Gastroesophageal sphincter (tissue), 4 donors: ENCODE measurements at regions not wholly inside any gene's neighbourhood (a gene's known extent, or its start where the extent isn't known, plus 50 kb on each side); places are given as distances from the start of the nearest gene placed in this dataset.
"Not testable (repeated sequence)": the region's sequence is repeated elsewhere in the genome, so short reads cannot be mapped to it uniquely, and the experiment has no call there.

Experiments
- ATAC-seq: fragments of 150-250 bp; one replicate; pipeline ENCODE4 v1.9.1; 2016; ENCODE audit warnings: mild to moderate bottlenecking, moderate library complexity
- H3K27ac ChIP-seq, 4 donors: fragments of 200-600 bp; sonication (generic) in 3 of 4; 1 replicate in 3 of 4; 2 replicates in 1 of 4; pipeline ENCODE4 v1.5.1; 2016 to 2019
- H3K27me3 ChIP-seq: fragments of 200-600 bp; sonication (generic); one replicate; pipeline ENCODE4 v1.5.1; 2019
- H3K36me3 ChIP-seq, 2 donors: fragments of 200-600 bp; sonication (generic); one replicate each; pipeline ENCODE4 v1.5.1; 2019; ENCODE audit warnings: control low read depth in 1 of 2
- H3K4me1 ChIP-seq, 3 donors: fragments of 200-600 bp; sonication (generic); 1 replicate in 2 of 3; 2 replicates in 1 of 3; pipeline ENCODE4 v1.5.1; 2016 to 2019; ENCODE audit warnings: control low read depth in 2 of 3
- H3K4me3 ChIP-seq, 2 donors: fragments of 200-600 bp; sonication (generic); one replicate each; pipeline ENCODE4 v1.5.1; 2019; ENCODE audit warnings: mild to moderate bottlenecking in 1 of 2, moderate library complexity in 1 of 2
- H3K9me3 ChIP-seq, 3 donors: fragments of 200-600 bp; sonication (generic); one replicate each; pipeline ENCODE4 v1.5.1; 2017 to 2019; ENCODE audit warnings: control low read depth in 2 of 3
- EP300 ChIP-seq: sonication (generic); formaldehyde crosslinking; IDR thresholded peaks from one replicate; pipeline ENCODE4 v1.6.1; 2017; ENCODE audit warnings: antibody characterized with exemption, mild to moderate bottlenecking
- POLR2A ChIP-seq, 2 donors: fragments of 450-650 bp; IDR thresholded peaks; one replicate each; pipeline ENCODE4 v1.6.1; 2017; ENCODE audit warnings: antibody characterized with exemption in 2 of 2, mild to moderate bottlenecking in 2 of 2, moderate library complexity in 1 of 2
- POLR2AphosphoS5 ChIP-seq: sonication (generic); formaldehyde crosslinking; IDR thresholded peaks from one replicate; pipeline ENCODE4 v1.6.1; 2017; ENCODE audit warnings: antibody characterized with exemption
- WGBS, 2 donors: methylation state at CpG; one replicate each; pipeline ENCODE4 v1.1.5; 2018; ENCODE audit warnings: low coverage in 1 of 2; 5-methylcytosine and 5-hydroxymethylcytosine counted together
- TF ChIP-seq, protein P1 (sequence below), 4 experiments: fragments of 200-600 bp in 2 of 4; fragments of 450-650 bp in 2 of 4; sonication (generic) in 1 of 4; IDR thresholded peaks; one replicate each; pipeline ENCODE4 v1.5.1; 2017 to 2019; ENCODE audit warnings: antibody characterized with exemption in 4 of 4, mild to moderate bottlenecking in 2 of 4, moderate library complexity in 2 of 4

DNA sequence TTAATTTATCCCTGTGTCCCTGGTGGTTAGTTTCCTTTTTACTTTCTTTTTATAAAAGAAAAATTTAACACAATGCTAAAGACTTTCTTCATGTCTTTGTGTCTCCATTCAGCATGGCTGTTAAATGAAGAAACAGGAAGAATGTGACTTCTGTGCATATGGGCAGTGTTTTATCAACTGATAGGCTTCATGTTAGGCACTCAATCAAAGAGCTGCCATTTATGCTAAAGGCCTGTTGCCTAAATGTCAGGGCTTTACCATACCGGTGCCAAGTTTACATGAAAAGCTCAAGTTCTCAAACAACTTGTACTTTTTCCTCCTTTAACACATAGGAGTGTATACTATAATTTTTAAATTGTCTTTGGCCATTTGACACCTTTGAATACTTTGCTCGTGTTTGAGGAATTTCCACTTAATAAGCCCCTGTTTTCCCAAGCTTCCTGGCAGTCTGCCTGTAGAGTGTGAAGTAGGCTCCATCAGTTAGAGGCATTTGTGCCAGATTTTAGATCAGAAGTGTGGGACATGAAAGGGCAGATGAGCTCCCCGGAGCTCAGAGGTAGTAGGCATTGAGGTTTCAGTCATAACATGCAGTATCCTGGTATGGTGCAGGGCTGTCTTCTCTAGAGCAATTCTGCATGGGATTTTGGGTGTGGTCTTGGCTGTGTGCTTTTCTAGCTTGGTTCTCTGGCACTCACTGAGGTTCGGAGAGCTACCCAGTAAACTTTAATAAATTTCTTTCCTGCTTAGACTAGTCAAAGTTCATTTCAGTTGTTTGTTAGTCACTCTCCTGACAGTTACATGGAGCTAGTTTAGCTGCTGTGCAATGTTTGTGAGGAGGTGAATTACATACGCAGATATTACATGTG, 119.0 kb downstream of the LEPR start:
- peaks cover 0 to 12% (median 0%) of the 10 kb centered on the region in 3 donors for H3K4me1 ChIP-seq
- no peaks in the 10 kb centered on the region for H3K27me3 ChIP-seq
- 34 to 49% methylated on average over 4 to 5 of the region's 5 CpGs for WGBS, 2 donors
- no peaks in the 10 kb centered on the region for H3K9me3 ChIP-seq
- no peak for ATAC-seq
- no peak overlapping the region for H3K27ac ChIP-seq
- TF ChIP-seq, protein P1, sequence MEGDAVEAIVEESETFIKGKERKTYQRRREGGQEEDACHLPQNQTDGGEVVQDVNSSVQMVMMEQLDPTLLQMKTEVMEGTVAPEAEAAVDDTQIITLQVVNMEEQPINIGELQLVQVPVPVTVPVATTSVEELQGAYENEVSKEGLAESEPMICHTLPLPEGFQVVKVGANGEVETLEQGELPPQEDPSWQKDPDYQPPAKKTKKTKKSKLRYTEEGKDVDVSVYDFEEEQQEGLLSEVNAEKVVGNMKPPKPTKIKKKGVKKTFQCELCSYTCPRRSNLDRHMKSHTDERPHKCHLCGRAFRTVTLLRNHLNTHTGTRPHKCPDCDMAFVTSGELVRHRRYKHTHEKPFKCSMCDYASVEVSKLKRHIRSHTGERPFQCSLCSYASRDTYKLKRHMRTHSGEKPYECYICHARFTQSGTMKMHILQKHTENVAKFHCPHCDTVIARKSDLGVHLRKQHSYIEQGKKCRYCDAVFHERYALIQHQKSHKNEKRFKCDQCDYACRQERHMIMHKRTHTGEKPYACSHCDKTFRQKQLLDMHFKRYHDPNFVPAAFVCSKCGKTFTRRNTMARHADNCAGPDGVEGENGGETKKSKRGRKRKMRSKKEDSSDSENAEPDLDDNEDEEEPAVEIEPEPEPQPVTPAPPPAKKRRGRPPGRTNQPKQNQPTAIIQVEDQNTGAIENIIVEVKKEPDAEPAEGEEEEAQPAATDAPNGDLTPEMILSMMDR (IDR thresholded peaks at IDR 0.05): no peak
- TF ChIP-seq POLR2A (IDR thresholded peaks at IDR 0.05): no peak
- no peak for TF ChIP-seq POLR2AphosphoS5
- H3K36me3 ChIP-seq: no peaks in the 10 kb centered on the region
- H3K4me3 ChIP-seq: no peak overlapping the region

DNA sequence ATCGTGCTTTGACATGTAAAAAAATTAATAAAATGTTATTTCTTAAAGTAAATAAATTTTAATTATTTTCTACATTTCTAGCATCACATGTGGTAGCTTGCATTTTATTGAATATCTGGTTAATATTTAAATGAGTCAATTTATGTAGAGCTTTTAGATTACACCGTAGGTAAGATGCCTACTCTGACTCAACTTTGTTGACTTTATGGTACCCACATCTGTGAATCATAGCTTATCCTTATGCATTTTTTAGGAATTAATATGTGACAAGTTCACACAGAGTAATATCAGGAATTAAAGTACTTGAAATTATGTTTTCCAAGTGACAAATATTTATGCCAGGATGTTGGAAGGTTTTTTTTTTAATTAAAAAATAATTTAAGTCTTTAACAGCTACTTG, 120.7 kb downstream of the LEPR start:
- H3K4me1 ChIP-seq: peaks cover 0 to 12% (median 0%) of the 10 kb centered on the region in 3 donors
- 84 to 90% methylated on average over 1 to 2 of the region's 2 CpGs for WGBS, 2 donors
- H3K27ac ChIP-seq: no peak overlapping the region
- H3K36me3 ChIP-seq: no peaks in the 10 kb centered on the region
- no peak for ATAC-seq
- TF ChIP-seq POLR2AphosphoS5 (no peak), EP300 (no peak), POLR2A (IDR thresholded peaks at IDR 0.05) (no peak)
- TF ChIP-seq, protein P1 (IDR thresholded peaks at IDR 0.05): no peak
- H3K9me3 ChIP-seq: no peaks in the 10 kb centered on the region
- no peak overlapping the region for H3K4me3 ChIP-seq
- H3K27me3 ChIP-seq: no peaks in the 10 kb centered on the region

DNA sequence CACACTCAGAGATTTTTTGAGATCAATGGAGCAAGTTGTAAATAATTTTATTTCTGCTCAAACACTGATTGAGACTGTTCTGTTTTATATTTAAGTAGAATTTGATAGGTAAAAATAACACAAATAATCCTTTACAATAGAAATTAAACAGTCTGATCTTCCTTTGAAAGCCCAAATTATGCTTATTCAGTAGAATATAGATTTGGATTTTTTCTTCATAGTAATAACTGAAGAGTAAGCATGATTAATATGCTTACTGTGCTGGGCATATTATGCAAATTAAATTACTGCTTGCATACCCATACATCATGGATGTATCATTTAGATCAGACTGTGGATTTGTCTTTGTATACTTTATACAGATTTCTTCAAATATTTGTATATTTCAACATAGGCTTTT, 121.4 kb downstream of the LEPR start:
- Histone ChIP-seq H3K4me3 (no peak overlapping the region), H3K36me3 (no peaks in the 10 kb centered on the region), H3K4me1 (peaks cover 0 to 12% (median 0%) of the 10 kb centered on the region in 3 donors), H3K9me3 (no peaks in the 10 kb centered on the region), H3K27ac (no peak overlapping the region), H3K27me3 (no peaks in the 10 kb centered on the region)
- ATAC-seq: no peak
- TF ChIP-seq, protein P1 (IDR thresholded peaks at IDR 0.05): no peak
- no peak for TF ChIP-seq POLR2AphosphoS5
- TF ChIP-seq POLR2A (IDR thresholded peaks at IDR 0.05): no peak
- TF ChIP-seq EP300: no peak

DNA sequence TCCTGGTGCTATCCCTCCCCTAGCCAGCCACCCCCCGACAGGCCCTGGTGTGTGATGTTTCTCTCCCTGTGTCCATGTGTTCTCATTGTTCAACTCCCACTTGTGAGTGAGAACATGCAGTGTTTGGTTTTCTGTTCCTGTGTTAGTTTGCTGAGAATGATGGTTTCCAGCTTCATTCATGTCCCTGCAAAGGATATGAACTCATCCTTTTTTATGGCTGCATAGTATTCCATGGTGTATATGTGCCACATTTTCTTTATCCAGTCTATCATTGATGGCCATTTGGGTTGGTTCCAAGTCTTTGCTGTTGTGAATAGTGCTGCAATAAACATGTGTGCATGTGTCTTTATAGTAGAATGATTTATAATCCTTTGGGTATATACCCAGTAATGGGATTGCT, 122.1 kb downstream of the LEPR start:
- not testable (repeated sequence) for H3K27me3 ChIP-seq, ATAC-seq
- 100% methylated on average over 1 of the region's 1 CpG; no CpG with 5 or more reads in 1 of the 2 donors for WGBS, 2 donors

DNA sequence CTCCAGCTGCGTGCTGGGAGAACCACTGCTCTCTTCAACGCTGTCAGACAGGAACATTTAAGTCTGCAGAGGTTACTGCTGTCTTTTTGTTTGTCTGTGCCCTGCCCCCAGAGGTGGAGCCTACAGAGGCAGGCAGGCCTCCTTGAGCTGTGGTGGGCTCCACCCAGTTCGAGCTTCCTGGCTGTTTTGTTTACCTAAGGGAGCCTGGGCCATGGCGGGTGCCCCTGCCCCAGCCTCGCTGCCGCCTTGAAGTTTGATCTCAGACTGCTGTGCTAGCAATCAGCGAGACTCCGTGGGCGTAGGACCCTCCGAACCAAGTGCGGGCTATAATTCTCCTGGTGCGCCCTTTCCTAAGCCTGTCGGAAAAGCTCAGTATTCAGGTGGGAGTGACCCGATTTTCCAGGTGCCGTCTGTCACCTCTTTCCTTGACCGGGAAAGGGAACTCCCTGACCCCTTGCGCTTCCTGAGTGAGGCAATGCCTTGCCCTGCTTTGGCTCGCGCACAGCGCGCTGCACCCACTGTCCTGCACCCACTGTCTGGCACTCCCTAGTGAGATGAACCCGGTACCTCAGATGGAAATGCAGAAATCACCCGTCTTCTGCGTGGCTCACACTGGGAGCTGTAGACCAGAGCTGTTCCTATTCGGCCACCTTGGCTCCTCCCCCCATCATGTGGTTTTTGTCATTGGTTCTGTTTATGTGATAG, 130.0 kb downstream of the LEPR start:
- H3K9me3 ChIP-seq: peaks cover 0 to 16% (median 0%) of the 10 kb centered on the region in 3 donors
- whole genome bisulfite sequencing, 2 donors: 33 to 41% methylated on average over 3 to 11 of the region's 25 CpGs
- not testable (repeated sequence) for ATAC-seq

More for the DNA sequence above, 122.1 kb downstream of the LEPR start:
- H3K4me1 ChIP-seq: peaks cover 0 to 12% (median 0%) of the 10 kb centered on the region in 3 donors
- H3K4me3 ChIP-seq, H3K36me3 ChIP-seq, H3K9me3 ChIP-seq, H3K27ac ChIP-seq: not testable (repeated sequence)

DNA sequence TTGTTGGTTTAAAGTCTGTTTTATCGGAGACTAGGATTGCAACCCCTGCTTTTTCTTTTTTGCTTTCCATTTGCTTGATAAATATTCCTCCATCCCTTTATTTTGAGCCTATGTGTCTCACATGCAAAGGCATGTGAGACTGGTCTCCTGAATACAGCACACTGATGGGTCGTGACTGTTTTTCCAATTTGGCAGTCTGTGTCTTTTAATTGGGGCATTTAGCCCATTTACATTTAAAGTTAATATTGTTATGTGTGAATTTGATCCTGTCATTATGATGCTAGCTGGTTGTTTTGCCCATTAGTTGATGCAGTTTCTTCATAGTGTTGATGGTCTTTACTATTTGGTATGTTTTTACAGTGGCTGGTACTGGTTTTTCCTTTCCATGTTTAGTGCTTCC, 132.0 kb downstream of the LEPR start:
- not testable (repeated sequence) for H3K4me1 ChIP-seq, ATAC-seq, H3K4me3 ChIP-seq, H3K36me3 ChIP-seq, H3K27me3 ChIP-seq, H3K27ac ChIP-seq
- peaks cover 0 to 22% (median 0%) of the 10 kb centered on the region in 3 donors for H3K9me3 ChIP-seq
- 89 to 94% methylated on average over 2 of the region's 2 CpGs for WGBS, 2 donors

More for the DNA sequence above, 130.0 kb downstream of the LEPR start:
- H3K36me3 ChIP-seq, H3K4me3 ChIP-seq, H3K27ac ChIP-seq, H3K4me1 ChIP-seq, H3K27me3 ChIP-seq: not testable (repeated sequence)

DNA sequence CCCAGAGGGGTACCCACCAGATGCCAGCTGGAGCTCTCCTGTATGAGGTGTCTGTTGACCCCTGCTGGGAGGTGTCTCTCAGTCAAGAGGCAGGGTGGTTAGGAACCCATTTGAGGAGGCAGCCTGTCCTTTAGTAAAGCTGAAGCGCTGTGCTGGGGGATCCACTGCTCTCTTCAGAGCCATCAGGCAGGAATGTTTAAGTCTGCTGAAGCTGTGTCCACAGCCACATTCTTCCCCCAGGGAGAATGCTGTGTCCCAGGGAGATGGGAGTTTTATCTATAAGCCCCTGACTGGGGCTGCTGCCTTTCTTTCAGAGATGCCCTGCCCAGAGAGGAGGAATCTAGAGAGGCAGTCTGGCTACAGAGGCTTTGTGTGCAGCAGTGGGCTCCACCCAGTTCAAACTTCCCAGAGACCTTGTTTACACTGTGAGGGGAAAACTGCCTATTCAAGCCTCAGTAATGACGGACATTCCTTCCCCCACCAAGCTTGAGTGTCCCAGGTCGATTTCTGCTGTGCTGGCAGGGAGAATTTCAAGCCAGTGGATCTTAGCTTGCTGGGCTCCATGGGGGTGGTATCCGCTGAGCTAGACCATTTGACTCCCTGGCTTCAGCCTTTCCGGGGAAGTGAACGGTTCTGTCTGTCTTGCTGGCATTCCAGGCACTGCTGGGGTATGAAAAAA, 133.8 kb downstream of the LEPR start:
- ATAC-seq, H3K4me3 ChIP-seq, H3K27me3 ChIP-seq, H3K36me3 ChIP-seq, H3K27ac ChIP-seq, H3K4me1 ChIP-seq: not testable (repeated sequence)
- WGBS, 2 donors: 30% methylated on average over 2 of the region's 6 CpGs; no CpG with 5 or more reads in 1 of the 2 donors
- peaks cover 0 to 22% (median 0%) of the 10 kb centered on the region in 3 donors for H3K9me3 ChIP-seq
